Right forelimb (tissue), 1 donor: ENCODE measurements at regions not wholly inside any gene's neighbourhood (a gene's known extent, or its start where the extent isn't known, plus 50 kb on each side); places are given as distances from the start of the nearest gene placed in this dataset.

Experiments used
- DNase-seq: peaks from one replicate; pipeline ENCODE4 v3.0.0-alpha.2; 2018

- DNase-seq, result no peak
These were observed 135.4 kb upstream of the LARGE1 start for GRCh38 chr22:34055525-34056200.

- DNase-seq, result no peak
These were observed 137.4 kb upstream of the LARGE1 start for GRCh38 chr22:34057726-34058125.

GRCh38 chr22:34064696-34065095 lies 144.4 kb upstream of the LARGE1 start:
- no peak for DNase-seq

GRCh38 chr22:34067031-34067430 lies 146.8 kb upstream of the LARGE1 start:
- DNase-seq, result no peak

- no peak for DNase-seq
These were observed 147.7 kb upstream of the LARGE1 start for GRCh38 chr22:34068001-34068400.

- DNase-seq, result no peak
These were observed 149.8 kb upstream of the LARGE1 start for GRCh38 chr22:34070051-34070450.

- DNase-seq, result no peak
These were observed 150.3 kb upstream of the LARGE1 start for GRCh38 chr22:34070531-34070930.

GRCh38 chr22:34072585-34072984 lies 152.3 kb upstream of the LARGE1 start:
- DNase-seq, result no peak

GRCh38 chr22:34080433-34080832 lies 160.2 kb upstream of the LARGE1 start:
- DNase-seq, result no peak

- DNase-seq, result no peak
These were observed 176.5 kb upstream of the LARGE1 start for GRCh38 chr22:34096770-34097169.

GRCh38 chr22:34099278-34099677 lies 179.0 kb upstream of the LARGE1 start:
- no peak for DNase-seq

GRCh38 chr22:34102633-34103032 lies 182.4 kb upstream of the LARGE1 start:
- DNase-seq, result no peak

GRCh38 chr22:34105461-34106062 lies 185.3 kb upstream of the LARGE1 start:
- DNase-seq, result peak; percentile 45

- DNase-seq, result no peak
These were observed 187.9 kb upstream of the LARGE1 start for GRCh38 chr22:34108168-34108567.

GRCh38 chr22:34111210-34111824 lies 191.0 kb upstream of the LARGE1 start:
- DNase-seq, result no peak

GRCh38 chr22:34113381-34113780 lies 193.1 kb upstream of the LARGE1 start:
- no peak for DNase-seq

- no peak for DNase-seq
These were observed 194.1 kb upstream of the LARGE1 start for GRCh38 chr22:34114406-34114805.

- DNase-seq, result no peak
These were observed 195.4 kb upstream of the LARGE1 start for GRCh38 chr22:34115722-34116121.

- DNase-seq, result no peak
These were observed 195.8 kb upstream of the LARGE1 start for GRCh38 chr22:34116126-34116525.

GRCh38 chr22:34122042-34122441 lies 201.8 kb upstream of the LARGE1 start:
- DNase-seq, result no peak

- no peak for DNase-seq
These were observed 209.6 kb upstream of the LARGE1 start for GRCh38 chr22:34129691-34130486.

- DNase-seq, result no peak
These were observed 215.5 kb upstream of the LARGE1 start for GRCh38 chr22:34135749-34136148.

GRCh38 chr22:34150023-34150422 lies 229.7 kb upstream of the LARGE1 start:
- no peak for DNase-seq

GRCh38 chr22:34159491-34159890 lies 239.2 kb upstream of the LARGE1 start:
- DNase-seq, result no peak
